GM06990 (cell line): ENCODE measurements at regions not wholly inside any gene's neighbourhood (a gene's known extent, or its start where the extent isn't known, plus 50 kb on each side); places are given as distances from the start of the nearest gene placed in this dataset.

Experiments used
- DNase-seq: peaks from one replicate; pipeline ENCODE4 v3.0.0-alpha.2; 2011; ENCODE audit not compliant: insufficient read length; ENCODE audit errors: extremely low read depth
- H3K27me3 ChIP-seq: replicated peaks from 2 replicates; pipeline ENCODE4 v1.6.0; 2011; ENCODE audit warnings: low read length; ENCODE audit not compliant: control insufficient read depth, insufficient read depth
- H3K36me3 ChIP-seq: 2 replicates; pipeline ENCODE4 v1.5.1; 2011; ENCODE audit warnings: low read length; ENCODE audit not compliant: control insufficient read depth, insufficient read depth
- H3K4me3 ChIP-seq: replicated peaks from 2 replicates; pipeline ENCODE4 v1.5.1; 2011; ENCODE audit warnings: low read depth, mild to moderate bottlenecking, control low read depth, low read length
- CTCF ChIP-seq: IDR thresholded peaks from 2 replicates; pipeline ENCODE4 v1.5.1; 2011; ENCODE audit warnings: low read length, control low read depth, mild to moderate bottlenecking, inconsistent platforms; ENCODE audit not compliant: insufficient read depth, poor library complexity, severe bottlenecking

- TF ChIP-seq CTCF = no peak
- no peaks in the 10 kb centered on the region for H3K27me3 ChIP-seq
- no peak overlapping the region for H3K4me3 ChIP-seq
- DNase-seq = no peak
- H3K36me3 ChIP-seq = no peaks in the 10 kb centered on the region
Measured at GRCh38 chr21:30986965-30987364, 51.3 kb downstream of the KRTAP19-8 start.

GRCh38 chr21:30984889-30985288, 53.4 kb downstream of the KRTAP19-8 start:
- Histone ChIP-seq H3K36me3 (no peaks in the 10 kb centered on the region), H3K27me3 (no peaks in the 10 kb centered on the region), H3K4me3 (no peak overlapping the region)
- DNase-seq = no peak
- TF ChIP-seq CTCF = no peak

GRCh38 chr21:30981403-30981802, 56.9 kb downstream of the KRTAP19-8 start:
- Histone ChIP-seq H3K4me3 (no peak overlapping the region), H3K27me3 (no peaks in the 10 kb centered on the region), H3K36me3 (no peaks in the 10 kb centered on the region)
- DNase-seq = no peak
- TF ChIP-seq CTCF = no peak

GRCh38 chr21:30979054-30979453, 59.2 kb downstream of the KRTAP19-8 start:
- no peak overlapping the region for H3K4me3 ChIP-seq
- TF ChIP-seq CTCF = no peak
- no peaks in the 10 kb centered on the region for H3K27me3 ChIP-seq
- H3K36me3 ChIP-seq = no peaks in the 10 kb centered on the region
- DNase-seq = peak; percentile 7

- no peak overlapping the region for H3K4me3 ChIP-seq
- H3K27me3 ChIP-seq = no peaks in the 10 kb centered on the region
- no peak for TF ChIP-seq CTCF
- no peak for DNase-seq
- H3K36me3 ChIP-seq = no peaks in the 10 kb centered on the region
Measured at GRCh38 chr21:30964283-30964682, 74.0 kb downstream of the KRTAP19-8 start.

- H3K27me3 ChIP-seq = no peaks in the 10 kb centered on the region
- H3K36me3 ChIP-seq = no peaks in the 10 kb centered on the region
- no peak overlapping the region for H3K4me3 ChIP-seq
- no peak for DNase-seq
- no peak for TF ChIP-seq CTCF
Measured at GRCh38 chr21:30963502-30963901, 74.8 kb downstream of the KRTAP19-8 start.
